Hippocampal formation (tissue), 2 donors: ENCODE measurements at regions not wholly inside any gene's neighbourhood (a gene's known extent, or its start where the extent isn't known, plus 50 kb on each side); places are given as distances from the start of the nearest gene placed in this dataset.

Experiments used
- DNase-seq, 2 donors: peaks; one replicate each; lab custom pipeline; 2025; lab: John Stamatoyannopoulos, UW

DNA sequence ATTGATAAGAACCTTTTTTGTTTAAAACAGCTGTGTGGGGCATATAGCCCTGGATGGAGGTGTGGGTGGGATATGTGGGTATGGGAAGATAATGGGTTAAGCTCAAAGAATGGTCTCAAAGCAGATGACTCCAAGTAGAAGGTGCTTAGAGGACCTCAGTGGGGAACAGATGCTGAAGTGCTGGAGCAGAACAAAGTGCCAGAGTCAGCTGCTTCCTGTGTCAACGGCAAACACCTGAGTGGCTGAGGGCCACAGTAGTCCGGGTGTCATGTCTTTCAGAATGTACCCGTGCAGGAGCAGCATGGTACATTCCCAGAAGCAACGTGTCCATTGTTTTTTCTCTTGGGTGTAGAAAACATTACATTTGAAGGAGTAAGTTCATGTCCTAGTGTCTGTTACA, 210.6 kb downstream of the CCNG2 start:
- DNase-seq, result no peak

DNA sequence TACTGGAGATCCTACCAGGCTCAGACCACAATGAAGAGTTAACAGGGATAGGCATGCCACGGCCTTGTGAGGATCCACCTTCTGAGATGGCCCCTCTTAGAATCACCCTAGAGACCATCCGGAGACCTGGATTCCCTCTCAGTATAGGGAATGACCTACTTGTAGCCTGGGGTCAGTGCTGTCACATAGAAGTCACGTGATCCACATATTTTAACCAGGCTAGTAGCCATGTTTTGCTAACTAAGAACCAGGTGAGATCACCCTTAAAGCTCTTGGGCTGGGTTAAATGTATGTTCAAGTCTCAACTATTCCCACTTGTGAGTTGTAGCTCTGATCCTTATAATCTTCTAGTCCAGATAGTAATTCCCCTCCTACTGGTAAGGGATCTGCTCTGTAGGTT, 215.4 kb downstream of the CCNG2 start:
- no peak for DNase-seq

DNA sequence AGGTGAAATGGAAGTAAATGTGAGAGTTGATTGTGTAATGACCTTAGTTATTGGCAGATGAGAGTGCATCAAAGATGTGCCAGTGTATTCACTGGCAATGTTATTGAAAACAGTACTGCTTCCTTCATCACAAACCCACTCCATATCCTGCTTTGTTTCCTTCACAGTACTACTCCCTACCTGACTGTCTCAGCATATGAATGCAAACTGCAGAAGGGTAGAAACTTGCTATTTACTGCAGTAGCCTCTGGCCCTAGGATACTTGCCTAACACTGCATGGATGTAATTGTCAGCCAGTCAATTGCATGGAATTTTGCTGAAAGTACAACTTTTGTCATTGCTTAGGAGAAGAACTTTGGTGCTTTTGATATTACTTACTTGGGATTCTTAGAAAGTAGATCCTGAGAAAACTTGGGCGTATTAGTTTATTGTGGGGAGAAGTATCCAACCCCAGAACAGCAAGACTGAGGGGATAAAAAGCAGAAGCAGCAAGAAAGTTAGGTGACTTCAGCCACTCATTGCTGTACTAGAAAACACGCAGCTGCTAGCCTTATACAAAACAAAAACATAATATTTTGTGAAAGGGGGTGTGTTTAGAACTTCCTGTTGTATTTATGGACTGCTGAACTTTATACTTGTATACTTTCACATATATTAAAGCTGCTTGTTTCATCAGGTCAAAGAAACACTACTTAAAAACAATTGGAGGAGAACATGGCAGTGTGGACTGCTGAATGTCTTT, 219.0 kb downstream of the CCNG2 start:
- DNase-seq, result no peak

DNA sequence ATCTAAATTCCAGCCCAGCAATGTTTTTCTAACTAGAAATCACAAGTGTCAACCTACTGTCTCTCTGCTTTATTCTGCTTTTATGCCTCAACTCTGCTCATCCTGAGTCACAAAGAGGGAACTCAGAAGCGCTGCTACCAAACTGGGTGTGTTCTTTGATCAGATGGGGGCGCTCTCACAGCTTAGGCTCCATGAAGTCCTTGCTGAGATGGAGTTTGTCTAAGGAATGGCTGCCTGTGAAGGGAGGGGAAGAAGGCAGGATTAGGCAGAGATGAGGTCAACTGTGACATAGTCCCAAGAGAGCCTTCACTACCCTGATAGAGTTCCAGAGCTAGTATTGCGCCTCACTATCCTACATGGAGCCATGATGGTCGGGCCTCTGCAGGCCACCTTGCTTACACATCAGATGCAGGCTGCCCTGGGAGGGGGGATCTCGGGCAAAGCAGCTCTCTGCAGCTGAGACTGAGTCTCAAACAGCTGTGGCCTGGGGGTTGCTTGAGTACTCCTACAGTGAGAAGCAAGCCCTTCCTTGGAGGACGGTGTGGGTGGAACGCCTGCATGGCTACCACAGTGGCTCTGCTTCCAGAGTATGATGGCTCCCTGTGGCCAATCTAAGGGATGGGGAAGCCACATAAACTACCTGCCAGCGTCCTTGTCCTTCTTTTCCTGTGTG, 219.9 kb downstream of the CCNG2 start:
- no peak for DNase-seq

DNA sequence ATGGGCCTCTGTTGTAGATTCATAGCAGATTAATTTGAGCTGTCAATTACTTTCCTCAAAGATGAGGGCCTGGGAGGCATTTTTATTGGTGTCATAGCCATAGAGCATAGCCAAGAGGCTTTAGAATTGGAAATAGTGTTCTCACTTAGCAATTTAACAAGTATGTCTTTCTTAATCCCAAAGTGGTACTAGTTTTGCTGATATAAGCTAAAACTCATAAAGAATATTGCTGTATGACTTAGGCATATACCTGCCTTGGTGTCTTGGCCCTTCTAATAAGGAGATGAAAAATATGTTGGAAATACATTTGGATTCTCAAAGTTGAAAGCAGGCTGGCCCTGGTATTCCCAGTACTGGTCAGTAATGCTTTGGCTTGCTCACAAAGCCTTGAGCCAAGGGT, 221.5 kb upstream of the CXCL13 start:
- no peak for DNase-seq

DNA sequence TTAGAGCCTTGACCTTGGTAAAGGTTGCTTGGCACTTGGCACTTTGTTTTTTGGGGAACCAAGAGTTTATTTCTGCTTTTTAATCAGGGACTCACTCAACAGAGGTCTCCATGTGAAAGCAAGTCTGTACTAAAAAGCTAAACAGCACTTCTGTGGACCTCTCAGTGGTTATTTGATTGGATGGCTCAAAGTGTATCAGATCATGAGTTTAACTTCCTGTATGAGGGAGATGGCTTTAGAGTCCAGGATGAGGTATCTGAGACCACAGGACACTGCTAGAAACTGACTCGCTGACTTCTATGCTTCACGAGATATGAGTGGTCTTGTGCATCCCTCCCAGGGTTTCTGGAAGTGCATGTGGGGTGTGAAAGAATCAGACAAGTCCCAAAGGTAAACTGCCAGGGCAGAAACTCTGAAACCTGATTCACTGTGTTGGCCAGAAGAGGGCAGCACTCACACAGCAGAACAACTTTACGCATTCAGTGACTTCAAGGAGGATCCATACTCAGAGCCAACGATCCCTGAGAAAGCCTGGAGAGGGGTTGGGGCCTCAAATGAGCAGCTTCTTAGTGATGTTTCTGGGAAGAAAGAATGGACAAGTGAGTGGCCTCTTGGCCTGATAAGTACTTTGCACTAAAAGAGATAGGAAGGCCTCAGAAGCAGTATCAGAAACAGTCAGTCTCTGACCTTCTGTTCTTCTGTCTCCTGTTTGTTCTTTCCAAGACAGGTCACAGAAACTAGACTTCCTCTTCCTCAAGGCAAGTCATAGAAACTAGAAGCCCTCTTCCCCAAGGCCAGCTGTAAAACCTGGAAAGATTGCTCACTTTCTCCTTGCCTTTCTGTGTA, 220.3 kb upstream of the CXCL13 start:
- DNase-seq, result peak; percentile 61 to 62

DNA sequence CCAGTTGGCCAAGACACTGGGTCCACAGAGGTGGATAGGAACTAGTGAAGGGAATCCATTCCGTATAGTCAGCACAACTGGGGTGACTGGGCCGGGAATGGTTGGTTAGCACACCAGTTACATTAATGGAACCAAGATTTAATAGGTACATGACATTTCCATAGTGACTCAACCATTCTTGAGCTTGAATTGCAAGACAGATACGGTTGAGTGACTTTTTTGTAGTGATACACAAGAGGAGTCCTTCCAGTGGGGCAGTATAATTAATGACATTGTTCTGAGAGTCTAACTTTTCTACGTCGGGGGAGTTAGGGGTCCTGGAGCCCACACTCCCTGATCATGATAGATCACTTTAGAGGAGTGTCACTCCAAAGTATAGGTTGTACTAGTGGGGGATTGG, 211.6 kb upstream of the CXCL13 start:
- no peak for DNase-seq

DNA sequence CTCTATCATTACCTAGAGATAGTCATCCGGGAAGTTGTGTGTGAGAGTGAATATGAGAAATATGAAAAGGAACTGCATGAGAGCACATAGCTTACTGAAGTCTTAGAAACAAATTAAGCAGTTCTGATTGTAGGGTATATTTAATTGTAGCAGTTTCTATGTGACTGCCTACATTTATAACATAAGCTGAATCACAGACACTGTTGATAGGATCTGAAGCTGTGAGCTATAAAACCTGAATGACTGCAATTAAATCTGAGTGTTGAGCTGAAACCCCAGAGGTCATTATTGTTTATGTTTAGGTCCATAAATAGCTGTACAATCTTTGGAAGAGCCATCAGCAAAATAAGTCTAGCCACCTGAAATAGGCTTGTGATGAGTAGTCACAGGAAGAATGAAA, 210.1 kb upstream of the CXCL13 start:
- no peak for DNase-seq

DNA sequence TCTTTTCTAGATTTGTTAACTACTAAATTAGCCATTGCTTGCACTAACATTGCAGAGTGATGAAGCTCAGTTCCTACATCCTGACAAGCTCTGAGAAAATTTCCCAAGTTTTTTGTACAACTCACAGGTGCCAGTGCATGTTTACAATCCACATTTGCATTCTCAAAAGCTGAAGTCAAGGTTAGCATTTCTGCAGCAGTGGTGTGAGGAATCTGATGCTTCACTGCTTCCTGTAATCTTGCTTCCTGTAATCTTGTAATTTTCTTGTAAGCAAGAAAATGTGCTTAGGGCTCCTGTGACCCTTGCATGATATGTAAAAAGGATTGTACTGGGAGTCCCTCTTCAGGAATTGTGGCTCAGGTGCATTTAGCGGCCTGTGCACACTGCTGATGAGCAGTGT, 207.4 kb upstream of the CXCL13 start:
- DNase-seq, result no peak

DNA sequence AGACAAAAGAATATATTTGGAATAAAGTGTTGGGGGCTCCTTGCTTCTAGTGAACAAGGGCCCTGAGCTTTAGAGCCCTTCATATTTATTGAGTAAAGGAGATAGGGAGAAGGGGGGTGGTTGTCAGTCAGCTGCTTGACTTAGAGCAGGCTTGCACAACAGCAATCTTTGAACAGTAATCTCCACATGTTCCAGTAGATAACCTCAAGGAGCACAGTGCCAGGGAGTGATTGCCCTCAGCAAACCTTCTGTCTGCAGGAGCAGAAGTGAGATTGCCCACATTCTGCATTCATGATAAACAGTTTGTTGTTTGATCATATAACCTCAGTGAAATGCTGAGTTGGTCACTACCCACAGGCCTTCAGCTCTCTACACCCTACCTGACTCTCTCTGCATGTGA, 205.8 kb upstream of the CXCL13 start:
- no peak for DNase-seq

DNA sequence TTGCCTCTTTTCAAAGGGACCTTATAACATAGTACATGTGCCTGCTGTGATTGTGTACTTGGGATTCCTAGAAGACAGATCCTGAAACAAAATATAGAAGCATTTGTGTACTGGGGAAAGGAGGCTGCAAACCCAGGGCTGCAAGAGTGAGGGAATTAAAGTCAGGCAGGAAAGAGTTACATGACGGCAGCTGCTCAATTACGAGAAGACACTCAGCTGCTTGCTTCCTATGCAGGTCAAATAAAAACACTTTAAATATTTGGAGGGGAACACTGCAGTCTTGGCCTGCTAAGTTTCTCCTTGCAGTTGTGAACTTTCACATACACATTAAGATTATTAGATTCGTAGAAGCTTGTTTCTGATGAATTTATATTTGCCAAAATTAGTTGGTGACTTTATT, 191.9 kb upstream of the CXCL13 start:
- DNase-seq, result no peak

DNA sequence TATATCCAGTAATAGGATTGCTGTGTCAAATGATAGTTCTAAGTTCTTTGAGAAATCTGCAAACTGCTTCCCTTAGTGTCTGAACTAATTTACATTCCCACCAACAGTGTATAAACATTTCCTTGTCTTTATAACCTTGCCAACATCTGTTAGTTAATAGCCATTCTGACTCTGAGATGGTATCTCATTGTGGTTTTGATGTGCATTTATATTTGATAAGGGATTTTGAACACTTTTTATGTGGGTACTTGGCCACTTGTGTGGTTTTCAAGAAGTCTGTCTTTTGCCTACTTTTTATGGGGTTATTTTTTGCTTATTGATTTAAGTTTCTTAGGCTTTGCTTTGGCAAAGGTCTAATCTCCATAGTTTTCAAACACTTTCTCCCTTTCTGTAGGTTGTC, 189.9 kb upstream of the CXCL13 start:
- no peak for DNase-seq

DNA sequence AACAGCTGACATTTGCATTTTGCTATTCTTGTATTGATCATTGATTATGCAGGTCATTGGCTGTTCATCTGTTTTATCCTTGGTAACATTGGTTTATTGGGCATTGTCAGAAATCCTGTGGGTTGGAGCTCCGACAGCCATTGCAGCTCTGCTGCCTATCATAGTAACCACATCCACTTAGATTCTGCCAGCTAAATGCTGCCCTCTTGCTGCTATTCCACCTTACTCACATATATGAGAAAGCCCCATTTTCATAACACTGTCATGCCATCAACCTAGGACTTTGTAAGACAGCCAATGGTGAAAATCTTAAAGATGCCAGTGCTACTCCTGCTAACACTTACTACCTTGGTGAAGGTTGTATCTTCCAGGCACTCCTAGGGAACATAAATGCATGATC, 187.3 kb upstream of the CXCL13 start:
- no peak for DNase-seq

DNA sequence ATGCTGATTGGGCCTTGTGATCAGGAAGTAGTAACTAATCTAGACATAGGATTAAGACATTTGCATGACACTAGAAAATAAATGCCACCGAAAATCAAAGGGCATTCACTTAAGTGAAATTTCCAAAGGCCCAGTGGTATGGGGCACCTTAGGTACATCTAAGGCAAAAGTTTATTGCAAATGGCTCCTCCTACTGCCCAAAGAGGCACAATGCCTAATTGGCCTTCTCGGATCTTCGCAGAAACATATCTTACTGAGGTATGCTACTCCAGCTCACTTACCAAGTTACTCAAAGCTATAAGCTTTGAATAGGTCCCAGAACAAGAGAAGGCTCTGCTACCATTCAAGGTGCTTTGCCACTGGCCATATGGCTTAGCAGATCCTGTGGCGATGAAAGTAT, 174.8 kb upstream of the CXCL13 start:
- no peak for DNase-seq

DNA sequence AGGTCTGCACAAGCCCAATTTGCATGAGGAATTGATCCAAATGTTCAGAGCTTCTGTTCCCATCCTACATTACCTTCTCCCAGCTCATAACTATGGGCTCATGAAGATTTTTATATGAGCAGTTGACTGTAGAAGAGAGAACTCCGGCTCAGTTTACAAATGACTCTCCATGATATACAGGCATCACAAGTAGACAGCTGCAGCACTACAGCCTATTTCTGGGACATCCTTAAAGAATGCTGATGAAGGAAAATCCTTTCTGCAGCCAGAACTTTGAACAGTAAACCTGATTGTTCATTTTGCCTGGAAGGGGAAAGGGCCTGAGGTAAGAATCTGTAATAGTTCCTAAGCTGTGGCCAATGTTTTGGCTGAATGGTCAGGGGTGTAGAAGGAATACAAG, 174.1 kb upstream of the CXCL13 start:
- DNase-seq, result no peak

DNA sequence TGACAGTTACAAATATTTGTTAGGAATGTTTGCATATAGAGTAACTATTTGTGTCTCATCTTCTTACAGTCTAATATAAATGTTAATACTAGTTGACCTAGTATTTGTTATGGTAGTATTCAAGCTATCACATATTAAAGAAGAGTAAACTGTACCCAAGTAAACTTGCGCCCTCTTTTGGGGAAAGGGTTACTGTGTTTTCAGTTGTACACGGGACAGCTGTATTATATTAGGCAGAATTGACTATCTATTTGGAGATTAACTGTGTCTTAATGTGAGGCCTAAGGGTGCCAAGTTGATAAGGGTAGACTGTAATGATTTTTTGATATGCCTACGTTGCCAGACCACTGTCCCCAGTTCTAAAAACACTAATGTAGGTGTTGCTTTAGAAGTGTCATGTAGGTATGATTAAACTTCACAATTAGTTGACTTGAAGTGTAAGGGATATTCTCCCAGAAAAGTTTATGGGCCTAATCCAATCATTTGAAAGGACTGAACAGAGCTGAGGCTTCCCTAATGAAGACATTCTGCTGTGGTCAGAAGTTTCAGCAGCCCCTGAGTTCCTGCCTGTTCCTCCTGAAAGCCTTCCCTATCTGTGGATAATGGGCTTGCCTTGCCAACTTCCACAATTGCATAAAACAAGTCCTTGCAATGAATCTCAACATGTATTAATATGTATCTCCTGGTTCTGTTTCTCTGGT, 172.8 kb upstream of the CXCL13 start:
- DNase-seq, result no peak

DNA sequence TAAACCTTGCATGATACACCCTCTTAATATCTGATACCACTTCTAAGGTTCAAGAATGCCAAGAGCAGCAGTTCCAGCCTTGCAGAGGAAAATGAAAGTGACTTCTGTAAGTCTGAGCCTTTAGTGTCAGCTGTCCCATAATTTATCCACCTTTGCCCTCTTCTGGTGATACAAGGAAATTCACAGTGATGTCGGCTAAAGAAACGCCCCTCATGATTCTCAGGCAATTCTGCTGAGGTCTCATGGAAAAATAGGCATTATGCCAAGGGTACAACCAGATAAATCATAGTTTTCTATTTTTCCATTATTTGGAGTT, 172.2 kb upstream of the CXCL13 start:
- peak in 1 of 2 donors; percentile 67 for DNase-seq

DNA sequence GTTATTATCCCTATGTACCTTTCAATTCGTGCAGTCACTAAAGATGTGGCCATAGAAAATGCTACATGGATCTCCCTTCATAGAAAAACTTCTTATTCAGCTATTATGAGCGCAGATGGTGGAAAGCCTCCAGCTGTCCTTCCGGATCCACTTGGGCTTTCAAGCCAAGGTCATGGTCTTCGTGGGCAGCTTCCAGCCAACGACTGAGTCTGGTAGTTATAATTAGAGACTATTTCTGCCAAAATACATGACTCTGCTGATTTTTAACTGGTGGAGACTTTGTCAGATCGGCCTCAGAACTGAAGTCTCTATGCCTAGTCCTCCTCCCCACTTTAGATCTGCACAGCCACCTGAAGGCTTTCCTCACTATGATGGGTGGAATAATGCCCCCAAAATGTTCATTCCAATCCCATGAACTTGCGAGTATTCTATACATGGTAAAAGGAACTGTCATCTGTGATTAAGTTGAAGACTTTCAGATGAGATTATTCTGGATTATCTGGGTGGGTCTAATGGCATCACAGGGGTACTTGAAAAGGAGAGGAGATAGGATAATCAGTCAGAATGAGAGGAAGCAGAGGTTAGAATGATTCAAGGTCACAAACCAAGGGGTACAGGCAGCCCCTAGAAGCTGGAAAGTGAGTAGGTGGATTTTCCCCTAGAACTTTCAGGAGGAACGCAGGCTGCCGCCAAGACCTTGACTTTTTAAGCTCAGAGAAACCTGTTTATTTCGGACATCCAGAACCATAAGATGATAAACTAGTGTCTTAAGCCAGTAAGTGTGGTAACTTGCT, 171.1 kb upstream of the CXCL13 start:
- no peak for DNase-seq

DNA sequence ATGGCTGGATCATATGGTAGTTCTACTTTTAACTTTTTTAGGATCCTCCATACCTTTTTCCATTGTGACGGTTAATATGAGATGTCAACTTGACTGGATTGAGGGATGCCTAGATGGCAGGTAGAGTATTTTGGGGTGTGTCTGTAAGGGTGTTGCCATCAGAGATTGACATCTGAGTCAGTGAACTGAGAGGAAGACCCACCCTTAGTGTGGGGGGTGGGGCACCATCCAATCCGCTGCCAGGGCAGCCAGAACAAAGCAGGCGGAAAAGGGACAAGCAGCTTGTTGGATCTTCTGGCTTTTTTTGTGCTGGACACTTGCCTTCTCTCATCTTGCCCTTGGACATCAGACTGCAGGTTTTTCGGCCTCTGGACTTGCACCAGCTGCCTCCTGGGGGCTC, 168.5 kb upstream of the CXCL13 start:
- DNase-seq, result no peak

DNA sequence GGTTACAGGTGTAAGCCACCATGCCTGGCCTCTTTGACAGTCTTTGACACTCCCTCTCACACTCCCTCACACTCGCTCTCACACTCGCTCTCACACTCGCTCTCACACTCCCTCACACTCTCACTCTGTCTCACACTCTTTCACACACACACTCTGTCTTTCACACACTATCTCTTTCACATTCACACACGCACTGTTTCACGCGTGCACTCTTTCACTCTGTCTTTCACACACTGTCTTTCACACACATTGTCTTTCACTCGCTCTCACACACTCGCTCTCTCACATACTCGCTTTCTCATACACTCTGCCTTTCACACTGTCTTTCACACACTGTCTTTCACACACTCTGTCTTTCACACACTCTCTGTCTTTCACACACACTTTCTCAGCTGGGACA, 167.1 kb upstream of the CXCL13 start:
- DNase-seq, result no peak

DNA sequence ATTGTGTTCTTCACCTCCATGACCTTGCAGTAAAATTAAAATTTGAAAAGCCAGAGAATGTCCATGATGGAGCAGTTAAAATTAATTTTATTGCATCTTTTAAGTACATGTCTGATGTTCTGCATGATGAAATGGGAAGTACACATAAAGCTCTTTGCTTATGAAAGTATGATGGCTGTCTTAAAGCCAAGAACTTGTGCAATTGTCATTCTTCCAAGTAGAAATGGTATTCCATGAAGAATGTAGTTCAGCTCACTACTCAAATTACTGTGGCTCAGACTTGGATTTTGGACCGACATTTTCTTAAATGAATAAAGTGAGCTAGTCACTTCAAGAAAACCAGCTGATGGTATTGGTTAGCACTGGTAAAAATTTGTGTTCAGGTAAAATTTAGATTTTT, 161.7 kb upstream of the CXCL13 start:
- DNase-seq, result no peak

DNA sequence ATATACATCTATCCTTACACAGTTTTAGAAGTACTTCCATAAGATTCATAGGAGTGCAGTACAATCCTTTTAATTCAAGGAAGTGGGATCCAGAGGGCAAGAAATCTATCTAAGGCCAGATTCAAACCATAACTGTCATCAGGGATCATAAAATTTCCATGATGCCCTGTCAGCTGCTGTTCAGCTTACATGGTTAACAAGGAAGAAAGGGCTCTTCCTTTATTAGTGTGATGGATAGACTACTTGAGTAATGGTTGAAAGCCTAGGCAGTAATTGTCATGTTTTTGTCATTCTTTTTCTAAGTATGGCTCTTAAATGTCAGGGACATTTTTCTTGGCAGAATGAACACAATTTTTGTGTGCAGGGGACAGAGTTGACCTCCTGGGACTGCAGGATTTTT, 159.8 kb upstream of the CXCL13 start:
- DNase-seq, result no peak
